ENCODE measurements at regions not wholly inside any gene's neighbourhood (a gene's known extent, or its start where the extent isn't known, plus 50 kb on each side); places are given as distances from the start of the nearest gene placed in this dataset.
A peak's percentile ranks its signal among the peaks of the same experiment; 100 is the strongest.

GRCh38 chr3:76753599-76753998 lies 286.3 kb upstream of the ROBO2 start:
- TF ChIP-seq ZBTB7A (IDR thresholded peaks at IDR 0.05; ENCODE audit: low read depth) = no peak
- peak; percentile 29 for TF ChIP-seq RAD21 (IDR thresholded peaks at IDR 0.05; ENCODE audit: low read depth)

GRCh38 chr3:76754247-76754646 lies 285.7 kb upstream of the ROBO2 start:
- TF ChIP-seq, protein P1, sequence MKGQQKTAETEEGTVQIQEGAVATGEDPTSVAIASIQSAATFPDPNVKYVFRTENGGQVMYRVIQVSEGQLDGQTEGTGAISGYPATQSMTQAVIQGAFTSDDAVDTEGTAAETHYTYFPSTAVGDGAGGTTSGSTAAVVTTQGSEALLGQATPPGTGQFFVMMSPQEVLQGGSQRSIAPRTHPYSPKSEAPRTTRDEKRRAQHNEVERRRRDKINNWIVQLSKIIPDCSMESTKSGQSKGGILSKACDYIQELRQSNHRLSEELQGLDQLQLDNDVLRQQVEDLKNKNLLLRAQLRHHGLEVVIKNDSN (IDR thresholded peaks at IDR 0.05) = no peak
- no peak for TF ChIP-seq EGR1 (IDR thresholded peaks at IDR 0.05)
- TF ChIP-seq TCF12 (IDR thresholded peaks at IDR 0.05; ENCODE audit: low read depth) = no peak
- no peak for TF ChIP-seq REST (IDR thresholded peaks at IDR 0.05; ENCODE audit: low read depth)
- TF ChIP-seq EP300 (IDR thresholded peaks at IDR 0.05; ENCODE audit: borderline replicate concordance) = no peak
- TF ChIP-seq MAX (IDR thresholded peaks at IDR 0.05) = no peak
- no peak for TF ChIP-seq TAF1 (IDR thresholded peaks at IDR 0.05; ENCODE audit: low read depth)
- TF ChIP-seq YY1 (IDR thresholded peaks at IDR 0.05; ENCODE audit: low read depth) = no peak
- no peak for TF ChIP-seq ZBTB7A (IDR thresholded peaks at IDR 0.05; ENCODE audit: low read depth)
- no peak for TF ChIP-seq RAD21 (IDR thresholded peaks at IDR 0.05; ENCODE audit: low read depth)
- TF ChIP-seq FOXM1 (IDR thresholded peaks at IDR 0.05; ENCODE audit: borderline replicate concordance, low read depth) = no peak
- TF ChIP-seq NFIC (IDR thresholded peaks at IDR 0.05) = no peak
- no peak for TF ChIP-seq CREB1 (IDR thresholded peaks at IDR 0.05; ENCODE audit: low read depth)

DNA sequence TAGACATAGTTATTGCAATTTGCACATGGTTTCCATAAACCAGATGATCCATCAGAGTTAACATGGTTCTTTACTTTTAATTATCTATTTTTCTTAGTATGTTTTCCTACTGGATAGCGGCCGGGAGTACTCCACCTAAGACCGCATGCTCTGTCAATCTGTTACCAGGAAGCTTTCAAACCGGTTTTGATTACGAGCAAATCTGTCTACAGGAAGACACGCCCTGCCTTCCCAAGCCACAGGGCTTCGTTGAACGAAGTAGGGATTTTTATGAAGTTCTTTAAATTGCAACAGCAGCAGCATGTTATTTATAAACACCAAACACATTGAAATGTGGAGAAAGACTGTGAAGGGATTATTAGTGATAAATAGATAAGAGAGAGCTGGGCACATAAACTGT lies 283.3 kb upstream of the ROBO2 start:
- no peak for TF ChIP-seq MAX (IDR thresholded peaks at IDR 0.05)
- TF ChIP-seq CEBPB (IDR thresholded peaks at IDR 0.05) = no peak
- TF ChIP-seq NFIC (IDR thresholded peaks at IDR 0.05) = no peak
- TF ChIP-seq TAF1 (IDR thresholded peaks at IDR 0.05; ENCODE audit: low read depth) = no peak
- TF ChIP-seq CREB1 (IDR thresholded peaks at IDR 0.05; ENCODE audit: low read depth) = no peak
- TF ChIP-seq EGR1 (IDR thresholded peaks at IDR 0.05) = no peak
- TF ChIP-seq ZBTB7A (IDR thresholded peaks at IDR 0.05; ENCODE audit: low read depth) = no peak
- no peak for TF ChIP-seq TEAD4 (IDR thresholded peaks at IDR 0.05)
- TF ChIP-seq RAD21 (IDR thresholded peaks at IDR 0.05; ENCODE audit: low read depth) = no peak
- TF ChIP-seq EP300 (IDR thresholded peaks at IDR 0.05; ENCODE audit: borderline replicate concordance) = no peak
- TF ChIP-seq TCF12 (IDR thresholded peaks at IDR 0.05; ENCODE audit: low read depth) = no peak
- TF ChIP-seq YY1 (IDR thresholded peaks at IDR 0.05; ENCODE audit: low read depth) = no peak
- no peak for TF ChIP-seq FOXM1 (IDR thresholded peaks at IDR 0.05; ENCODE audit: borderline replicate concordance, low read depth)
- TF ChIP-seq, protein P1 (IDR thresholded peaks at IDR 0.05) = no peak
- TF ChIP-seq REST (IDR thresholded peaks at IDR 0.05; ENCODE audit: low read depth) = no peak

- no peak for TF ChIP-seq REST (IDR thresholded peaks at IDR 0.05; ENCODE audit: low read depth)
- no peak for TF ChIP-seq ZBTB7A (IDR thresholded peaks at IDR 0.05; ENCODE audit: low read depth)
- no peak for TF ChIP-seq TEAD4 (IDR thresholded peaks at IDR 0.05)
- no peak for TF ChIP-seq MAX (IDR thresholded peaks at IDR 0.05)
- TF ChIP-seq CEBPB (IDR thresholded peaks at IDR 0.05) = no peak
- TF ChIP-seq TAF1 (IDR thresholded peaks at IDR 0.05; ENCODE audit: low read depth) = no peak
- no peak for TF ChIP-seq CREB1 (IDR thresholded peaks at IDR 0.05; ENCODE audit: low read depth)
- no peak for TF ChIP-seq FOXM1 (IDR thresholded peaks at IDR 0.05; ENCODE audit: borderline replicate concordance, low read depth)
- no peak for TF ChIP-seq RAD21 (IDR thresholded peaks at IDR 0.05; ENCODE audit: low read depth)
- TF ChIP-seq NFIC (IDR thresholded peaks at IDR 0.05) = no peak
- no peak for TF ChIP-seq EGR1 (IDR thresholded peaks at IDR 0.05)
- TF ChIP-seq YY1 (IDR thresholded peaks at IDR 0.05; ENCODE audit: low read depth) = no peak
- TF ChIP-seq, protein P1 (IDR thresholded peaks at IDR 0.05) = no peak
- no peak for TF ChIP-seq EP300 (IDR thresholded peaks at IDR 0.05; ENCODE audit: borderline replicate concordance)
- TF ChIP-seq TCF12 (IDR thresholded peaks at IDR 0.05; ENCODE audit: low read depth) = no peak
Measured at GRCh38 chr3:76760336-76760735, 279.6 kb upstream of the ROBO2 start.
